ENCODE measurements at regions not wholly inside any gene's neighbourhood (a gene's known extent, or its start where the extent isn't known, plus 50 kb on each side); places are given as distances from the start of the nearest gene placed in this dataset.

GRCh38 chrX:99752776-99753175 lies 657.3 kb downstream of the PCDH19 start:
- Histone ChIP-seq H3K23ac (ENCODE audit: low read length in 2 of 2) (no peak overlapping the region), H2AK5ac (ENCODE audit: low read length, severe bottlenecking) (no peak overlapping the region), H3K18ac (ENCODE audit: low read depth in 1 of 2, low read length in 2 of 2) (no peak overlapping the region), H3K4me1 (ENCODE audit: control insufficient read depth, insufficient read depth, low read depth, low read length) (no peaks in the 10 kb centered on the region), H3K14ac (ENCODE audit: low read length in 2 of 2) (no peak overlapping the region), H3K27ac (ENCODE audit: low read length, poor library complexity, severe bottlenecking) (no peak overlapping the region), H3K4ac (ENCODE audit: low read depth in 1 of 2, low read length in 2 of 2) (no peak overlapping the region), H3K4me3 (ENCODE audit: insufficient read depth in 1 of 2, low read depth in 1 of 2, low read length in 2 of 2) (no peak overlapping the region), H3K9me3 (ENCODE audit: control insufficient read depth, low read length) (no peaks in the 10 kb centered on the region), H3K36me3 (ENCODE audit: control insufficient read depth in 1 of 2, insufficient read depth in 2 of 2, low read depth in 1 of 2, low read length in 2 of 2) (no peaks in the 10 kb centered on the region), H2BK15ac (ENCODE audit: low read depth, poor library complexity, severe bottlenecking) (no peak overlapping the region), H3K79me1 (replicated peaks; ENCODE audit: low read length, poor library complexity, severe bottlenecking) (no peaks in the 10 kb centered on the region), H2BK120ac (ENCODE audit: low read depth, low read length) (no peak overlapping the region), H2BK5ac (ENCODE audit: low read depth, low read length, poor library complexity, severe bottlenecking) (no peak overlapping the region), H4K8ac (ENCODE audit: low read length) (no peak overlapping the region), H4K91ac (ENCODE audit: low read length) (no peak overlapping the region), H2AFZ (ENCODE audit: low read depth, low read length) (no peak overlapping the region), H3K27me3 (ENCODE audit: control insufficient read depth in 1 of 2, insufficient read depth in 1 of 2, low read length in 2 of 2) (peaks cover 0 to 2% of the 10 kb centered on the region in 2 experiments), H2BK12ac (ENCODE audit: low read length in 2 of 2) (no peak overlapping the region), H3K9ac (ENCODE audit: low read length) (no peak overlapping the region), H3K4me2 (ENCODE audit: low read length, poor library complexity, severe bottlenecking) (no peak overlapping the region)
- no peak for DNase-seq
- 60% methylated on average over 2 of the region's 4 CpGs for WGBS

GRCh38 chrX:99750721-99751120 lies 659.4 kb downstream of the PCDH19 start:
- Histone ChIP-seq H4K8ac (ENCODE audit: low read length) (no peak overlapping the region), H3K27ac (ENCODE audit: low read length, poor library complexity, severe bottlenecking) (no peak overlapping the region), H2BK15ac (ENCODE audit: low read depth, poor library complexity, severe bottlenecking) (no peak overlapping the region), H3K4me3 (ENCODE audit: insufficient read depth in 1 of 2, low read depth in 1 of 2, low read length in 2 of 2) (no peak overlapping the region), H2BK5ac (ENCODE audit: low read depth, low read length, poor library complexity, severe bottlenecking) (no peak overlapping the region), H3K36me3 (ENCODE audit: control insufficient read depth in 1 of 2, insufficient read depth in 2 of 2, low read depth in 1 of 2, low read length in 2 of 2) (no peaks in the 10 kb centered on the region), H2BK12ac (ENCODE audit: low read length in 2 of 2) (no peak overlapping the region), H4K91ac (ENCODE audit: low read length) (no peak overlapping the region), H3K27me3 (ENCODE audit: control insufficient read depth in 1 of 2, insufficient read depth in 1 of 2, low read length in 2 of 2) (peaks cover 0 to 2% of the 10 kb centered on the region in 2 experiments), H3K14ac (ENCODE audit: low read length in 2 of 2) (no peak overlapping the region), H2AFZ (ENCODE audit: low read depth, low read length) (no peak overlapping the region), H3K23ac (ENCODE audit: low read length in 2 of 2) (no peak overlapping the region), H3K4me1 (ENCODE audit: control insufficient read depth, insufficient read depth, low read depth, low read length) (no peaks in the 10 kb centered on the region), H2AK5ac (ENCODE audit: low read length, severe bottlenecking) (no peak overlapping the region), H3K4me2 (ENCODE audit: low read length, poor library complexity, severe bottlenecking) (no peak overlapping the region), H3K4ac (ENCODE audit: low read depth in 1 of 2, low read length in 2 of 2) (no peak overlapping the region), H3K9me3 (ENCODE audit: control insufficient read depth, low read length) (no peaks in the 10 kb centered on the region), H3K79me1 (replicated peaks; ENCODE audit: low read length, poor library complexity, severe bottlenecking) (no peaks in the 10 kb centered on the region), H3K18ac (ENCODE audit: low read depth in 1 of 2, low read length in 2 of 2) (no peak overlapping the region), H3K9ac (ENCODE audit: low read length) (no peak overlapping the region), H2BK120ac (ENCODE audit: low read depth, low read length) (no peak overlapping the region)
- WGBS: no CpG with 5 or more reads among the region's 1 CpG
- no peak for DNase-seq

GRCh38 chrX:99722094-99722493 lies 688.0 kb downstream of the PCDH19 start:
- no peak overlapping the region for H3K27ac ChIP-seq (ENCODE audit: low read length, poor library complexity, severe bottlenecking)
- no peak overlapping the region for H4K8ac ChIP-seq (ENCODE audit: low read length)
- H3K4ac ChIP-seq (ENCODE audit: low read depth in 1 of 2, low read length in 2 of 2): no peak overlapping the region
- no peak overlapping the region for H3K4me2 ChIP-seq (ENCODE audit: low read length, poor library complexity, severe bottlenecking)
- H2BK15ac ChIP-seq (ENCODE audit: low read depth, poor library complexity, severe bottlenecking): no peak overlapping the region
- no peak overlapping the region for H2BK5ac ChIP-seq (ENCODE audit: low read depth, low read length, poor library complexity, severe bottlenecking)
- no peaks in the 10 kb centered on the region for H3K9me3 ChIP-seq (ENCODE audit: control insufficient read depth, low read length)
- DNase-seq: no peak
- H2BK120ac ChIP-seq (ENCODE audit: low read depth, low read length): no peak overlapping the region
- peaks cover 0 to 4% of the 10 kb centered on the region in 2 experiments for H3K27me3 ChIP-seq (ENCODE audit: control insufficient read depth in 1 of 2, insufficient read depth in 1 of 2, low read length in 2 of 2)
- H3K36me3 ChIP-seq (ENCODE audit: control insufficient read depth in 1 of 2, insufficient read depth in 2 of 2, low read depth in 1 of 2, low read length in 2 of 2): no peaks in the 10 kb centered on the region
- H3K4me1 ChIP-seq (ENCODE audit: control insufficient read depth, insufficient read depth, low read depth, low read length): no peaks in the 10 kb centered on the region
- no peak overlapping the region for H2AFZ ChIP-seq (ENCODE audit: low read depth, low read length)
- H3K23ac ChIP-seq (ENCODE audit: low read length in 2 of 2): no peak overlapping the region
- no peaks in the 10 kb centered on the region for H3K79me1 ChIP-seq (replicated peaks; ENCODE audit: low read length, poor library complexity, severe bottlenecking)
- H3K4me3 ChIP-seq (ENCODE audit: insufficient read depth in 1 of 2, low read depth in 1 of 2, low read length in 2 of 2): no peak overlapping the region
- H3K14ac ChIP-seq (ENCODE audit: low read length in 2 of 2): no peak overlapping the region
- H2BK12ac ChIP-seq (ENCODE audit: low read length in 2 of 2): no peak overlapping the region
- H4K91ac ChIP-seq (ENCODE audit: low read length): no peak overlapping the region
- H3K18ac ChIP-seq (ENCODE audit: low read depth in 1 of 2, low read length in 2 of 2): no peak overlapping the region
- no peak overlapping the region for H2AK5ac ChIP-seq (ENCODE audit: low read length, severe bottlenecking)
- no CpG with 5 or more reads among the region's 3 CpGs for WGBS
- H3K9ac ChIP-seq (ENCODE audit: low read length): no peak overlapping the region

GRCh38 chrX:99719140-99719539 lies 690.9 kb downstream of the PCDH19 start:
- Histone ChIP-seq H3K4me3 (ENCODE audit: insufficient read depth in 1 of 2, low read depth in 1 of 2, low read length in 2 of 2) (no peak overlapping the region), H3K23ac (ENCODE audit: low read length in 2 of 2) (no peak overlapping the region), H3K4me2 (ENCODE audit: low read length, poor library complexity, severe bottlenecking) (no peak overlapping the region), H3K4ac (ENCODE audit: low read depth in 1 of 2, low read length in 2 of 2) (no peak overlapping the region), H4K91ac (ENCODE audit: low read length) (no peak overlapping the region), H2BK12ac (ENCODE audit: low read length in 2 of 2) (no peak overlapping the region), H2BK5ac (ENCODE audit: low read depth, low read length, poor library complexity, severe bottlenecking) (no peak overlapping the region), H3K4me1 (ENCODE audit: control insufficient read depth, insufficient read depth, low read depth, low read length) (no peaks in the 10 kb centered on the region), H2BK120ac (ENCODE audit: low read depth, low read length) (no peak overlapping the region), H3K27me3 (ENCODE audit: control insufficient read depth in 1 of 2, insufficient read depth in 1 of 2, low read length in 2 of 2) (peaks cover 0 to 4% of the 10 kb centered on the region in 2 experiments), H4K8ac (ENCODE audit: low read length) (no peak overlapping the region), H2BK15ac (ENCODE audit: low read depth, poor library complexity, severe bottlenecking) (no peak overlapping the region), H3K27ac (ENCODE audit: low read length, poor library complexity, severe bottlenecking) (no peak overlapping the region), H3K9me3 (ENCODE audit: control insufficient read depth, low read length) (no peaks in the 10 kb centered on the region), H3K79me1 (replicated peaks; ENCODE audit: low read length, poor library complexity, severe bottlenecking) (no peaks in the 10 kb centered on the region), H3K18ac (ENCODE audit: low read depth in 1 of 2, low read length in 2 of 2) (no peak overlapping the region), H2AK5ac (ENCODE audit: low read length, severe bottlenecking) (no peak overlapping the region), H2AFZ (ENCODE audit: low read depth, low read length) (no peak overlapping the region), H3K36me3 (ENCODE audit: control insufficient read depth in 1 of 2, insufficient read depth in 2 of 2, low read depth in 1 of 2, low read length in 2 of 2) (no peaks in the 10 kb centered on the region), H3K9ac (ENCODE audit: low read length) (no peak overlapping the region), H3K14ac (ENCODE audit: low read length in 2 of 2) (no peak overlapping the region)
- no peak for DNase-seq
- 56% methylated on average over 5 of the region's 6 CpGs for whole genome bisulfite sequencing
